Ovary (tissue), 7 donors: ENCODE measurements at regions not wholly inside any gene's neighbourhood (a gene's known extent, or its start where the extent isn't known, plus 50 kb on each side); places are given as distances from the start of the nearest gene placed in this dataset.

Experiments
- DNase-seq, 5 donors: peaks; one replicate each; pipeline ENCODE4 v3.0.0-alpha.2; 2019 to 2020
- H3K27ac ChIP-seq, 2 donors: fragments of 200-600 bp; one replicate each; pipeline versions ENCODE4 v1.5.1 to v1.8.0; 2019 to 2022
- H3K27me3 ChIP-seq: fragments of 200-600 bp; one replicate; pipeline ENCODE4 v1.8.0; 2022
- H3K36me3 ChIP-seq: fragments of 200-600 bp; sonication (generic); one replicate; pipeline ENCODE4 v1.5.1; 2019
- H3K4me1 ChIP-seq: one replicate; pipeline ENCODE4 v1.8.1; 2013; ENCODE audit warnings: mild to moderate bottlenecking, moderate library complexity; ENCODE audit not compliant: insufficient read depth
- H3K4me3 ChIP-seq: fragments of 200-600 bp; sonication (generic); one replicate; pipeline ENCODE4 v1.5.1; 2017
- H3K9me3 ChIP-seq, 2 donors: fragments of 200-600 bp in 1 of 2; sonication (generic) in 1 of 2; one replicate each; pipeline versions ENCODE4 v1.5.1 to v1.8.1; 2013 to 2019; ENCODE audit warnings: mild to moderate bottlenecking in 1 of 2, moderate library complexity in 1 of 2
- CTCF ChIP-seq, 3 donors: fragments of 450-650 bp in 2 of 3; fragments of 200-600 bp in 1 of 3; IDR thresholded peaks; one replicate each; pipeline versions ENCODE4 v1.5.1 to v1.8.0; 2016 to 2022; ENCODE audit warnings: antibody characterized with exemption in 3 of 3, mild to moderate bottlenecking in 1 of 3
- EP300 ChIP-seq: sonication (generic); formaldehyde crosslinking; IDR thresholded peaks from one replicate; pipeline ENCODE4 v1.6.1; 2017; ENCODE audit warnings: antibody characterized with exemption
- POLR2A ChIP-seq: fragments of 450-650 bp; IDR thresholded peaks from one replicate; pipeline ENCODE4 v1.6.1; 2017; ENCODE audit warnings: antibody characterized with exemption, mild to moderate bottlenecking, moderate library complexity
- WGBS, 3 donors: extraction: QIAGEN DNeasy Blood & Tissue Kit in 1 of 3; methylation state at CpG; one replicate each; pipeline versions ENCODE4 v1.1.5 to v1.1.7; 2013 to 2017; 5-methylcytosine and 5-hydroxymethylcytosine counted together
- intact Hi-C, 4 donors: fragments of 100-400 bp; cut with DNase I; formaldehyde crosslinking; loops; one replicate each; pipeline versions ENCODE4 v1.11.0 to v1.15.1; 2022 to 2023
- donor health status: DM: no; HTN: no; CAD: no; lungs with moderate emphysema.
- donor health status: DM: no; HTN: no; CAD: no.
- donor health status: Bipolar disorder and iron deficiency.
- donor health status: DM: no; HTN: no; CAD: no.
- donor health status: DM: yes; HTN: yes; CAD: no.

- H3K27ac ChIP-seq, result no peak overlapping the region
- WGBS, 3 donors, result 74 to 79% (median 79%) methylated on average over 5 of the region's 5 CpGs
- intact Hi-C loops, result no loop called here
- DNase-seq, result no peak
- no peaks in the 10 kb centered on the region for H3K36me3 ChIP-seq
- H3K27me3 ChIP-seq, result no peaks in the 10 kb centered on the region
- no peak overlapping the region for H3K4me3 ChIP-seq
- TF ChIP-seq CTCF (IDR thresholded peaks at IDR 0.05) (no peak), POLR2A (no peak), EP300 (no peak)
- H3K4me1 ChIP-seq, result no peaks in the 10 kb centered on the region
- no peaks in the 10 kb centered on the region for H3K9me3 ChIP-seq
Observed at GRCh38 chr15:85980946-85981345, 98.7 kb upstream of the AGBL1 start.

DNA sequence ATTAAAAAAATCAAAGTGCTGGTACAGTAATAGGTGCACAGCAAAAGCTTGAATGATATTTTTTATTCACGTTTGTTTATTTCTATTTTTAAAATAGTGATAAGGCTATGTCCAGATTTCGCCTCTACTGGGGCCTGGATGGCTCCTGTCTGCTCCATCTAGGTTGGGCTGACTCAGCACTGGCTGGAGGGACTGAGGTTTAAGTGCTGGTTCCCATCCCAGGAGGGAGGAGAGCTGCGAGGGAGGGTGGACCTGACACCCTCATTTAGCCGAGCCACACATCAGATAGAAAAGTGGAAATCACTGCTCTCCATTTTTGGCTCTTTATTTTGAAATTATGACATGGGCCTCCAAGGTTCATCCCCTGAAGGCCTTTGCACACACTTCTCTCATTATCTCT lies 95.4 kb upstream of the AGBL1 start:
- no peak overlapping the region for H3K27ac ChIP-seq
- H3K4me1 ChIP-seq, result no peaks in the 10 kb centered on the region
- 18 to 32% (median 24%) methylated on average over 4 of the region's 4 CpGs for WGBS, 3 donors
- no peak for DNase-seq
- H3K27me3 ChIP-seq, result no peaks in the 10 kb centered on the region
- intact Hi-C loops, result no loop called here
- no peaks in the 10 kb centered on the region for H3K36me3 ChIP-seq
- no peak for TF ChIP-seq CTCF (IDR thresholded peaks at IDR 0.05)
- no peak for TF ChIP-seq POLR2A
- TF ChIP-seq EP300, result no peak
- H3K4me3 ChIP-seq, result no peak overlapping the region
- no peaks in the 10 kb centered on the region for H3K9me3 ChIP-seq

- Histone ChIP-seq H3K27me3 (no peaks in the 10 kb centered on the region), H3K4me1 (no peaks in the 10 kb centered on the region), H3K36me3 (no peaks in the 10 kb centered on the region), H3K4me3 (no peak overlapping the region), H3K27ac (no peak overlapping the region), H3K9me3 (no peaks in the 10 kb centered on the region)
- no peak for DNase-seq
- no peak for TF ChIP-seq CTCF (IDR thresholded peaks at IDR 0.05)
- no peak for TF ChIP-seq POLR2A
- TF ChIP-seq EP300, result no peak
- intact Hi-C loops, result no loop called here
- WGBS, 3 donors, result 69 to 83% (median 76%) methylated on average over 4 of the region's 4 CpGs
Observed at GRCh38 chr15:85986116-85986515, 93.6 kb upstream of the AGBL1 start.

- WGBS, 3 donors, result 70 to 84% (median 73%) methylated on average over 4 of the region's 4 CpGs
Observed at GRCh38 chr15:85986741-85987140, 92.9 kb upstream of the AGBL1 start.

DNA sequence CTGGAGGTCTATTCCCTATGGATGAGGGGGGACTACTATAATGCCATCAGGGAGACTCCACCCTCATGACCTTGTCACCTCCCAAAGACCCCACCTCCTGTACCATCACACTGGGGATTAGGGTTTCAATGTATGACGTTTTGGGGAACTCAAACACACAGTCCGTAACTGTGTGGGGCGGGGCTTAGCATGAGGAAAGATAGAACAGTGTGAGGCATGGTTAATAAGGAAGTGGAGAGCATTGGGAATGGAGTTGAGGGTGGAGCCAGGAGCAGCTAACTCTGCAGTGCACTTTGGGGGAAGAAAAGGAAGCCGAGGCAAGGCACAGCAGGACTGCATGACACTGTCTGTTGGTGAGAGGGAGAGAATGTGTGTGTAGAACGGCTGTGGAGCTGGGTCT lies 90.9 kb upstream of the AGBL1 start:
- Histone ChIP-seq H3K4me1 (no peaks in the 10 kb centered on the region), H3K4me3 (no peak overlapping the region), H3K9me3 (no peaks in the 10 kb centered on the region), H3K27me3 (no peaks in the 10 kb centered on the region), H3K27ac (no peak overlapping the region), H3K36me3 (no peaks in the 10 kb centered on the region)
- intact Hi-C loops, result no loop called here
- 58 to 65% (median 60%) methylated on average over 5 of the region's 5 CpGs for WGBS, 3 donors
- no peak for DNase-seq
- TF ChIP-seq POLR2A, result no peak
- no peak for TF ChIP-seq CTCF (IDR thresholded peaks at IDR 0.05)
- no peak for TF ChIP-seq EP300

More at GRCh38 chr15:85986741-85987140, 92.9 kb upstream of the AGBL1 start:
- Histone ChIP-seq H3K9me3 (no peaks in the 10 kb centered on the region), H3K36me3 (no peaks in the 10 kb centered on the region), H3K4me3 (no peak overlapping the region), H3K27ac (no peak overlapping the region), H3K4me1 (no peaks in the 10 kb centered on the region), H3K27me3 (no peaks in the 10 kb centered on the region)
- no peak for DNase-seq
- intact Hi-C loops, result no loop called here
- no peak for TF ChIP-seq POLR2A
